A673 (cell line): ENCODE measurements at regions not wholly inside any gene's neighbourhood (a gene's known extent, or its start where the extent isn't known, plus 50 kb on each side); places are given as distances from the start of the nearest gene placed in this dataset.
A peak's percentile ranks its signal among the peaks of the same experiment; 100 is the strongest.

Source experiments
- BruUV-seq: library from RNA; stranded (reverse); fragments of 400-500 nt; replicated peaks from 2 replicates; lab custom pipeline; 2021; lab: Mats Ljungman, UMichigan
- CTCF ChIA-PET: fragments of 300-600 bp; sonication (Branson Sonifier 250); formaldehyde crosslinking; loops from one replicate; lab custom pipeline; 2022; ENCODE audit warnings: antibody characterized with exemption; lab: Charles Lee
- POLR2A ChIA-PET: fragments of 300-600 bp; sonication (Branson Sonifier 250); formaldehyde crosslinking; loops from one replicate; lab custom pipeline; 2022; ENCODE audit warnings: antibody characterized with exemption; ENCODE audit not compliant: low non-redundant PET; lab: Charles Lee
- DNase-seq: peaks from one replicate; pipeline ENCODE4 v3.0.0-alpha.2; 2015; ENCODE audit warnings: low spot score
- H3K27ac ChIP-seq: fragments of 200-600 bp; sonication (generic); 2 replicates; pipeline ENCODE4 v1.5.1; 2016; ENCODE audit warnings: mixed run types, low read depth, mild to moderate bottlenecking, mixed read lengths, antibody characterized with exemption, low read length; ENCODE audit not compliant: poor library complexity, severe bottlenecking
- H3K27me3 ChIP-seq: fragments of 200-600 bp; sonication (generic); replicated peaks from 2 replicates; pipeline ENCODE4 v1.6.1; 2017; ENCODE audit warnings: mixed run types, low read depth, mild to moderate bottlenecking, mixed read lengths, antibody characterized with exemption, low read length; ENCODE audit not compliant: insufficient read depth, poor library complexity
- H3K36me3 ChIP-seq: fragments of 200-600 bp; sonication (generic); 2 replicates; pipeline ENCODE4 v1.6.1; 2016; ENCODE audit warnings: mixed run types, mild to moderate bottlenecking, mixed read lengths, antibody characterized with exemption, low read length; ENCODE audit not compliant: insufficient read depth, poor library complexity, severe bottlenecking
- H3K4me1 ChIP-seq: fragments of 200-600 bp; sonication (generic); 2 replicates; pipeline ENCODE4 v1.6.1; 2017; ENCODE audit warnings: mixed run types, mild to moderate bottlenecking, mixed read lengths, antibody characterized with exemption, low read length; ENCODE audit not compliant: insufficient read depth, poor library complexity, severe bottlenecking
- H3K4me3 ChIP-seq: fragments of 200-600 bp; sonication (generic); 2 replicates; pipeline ENCODE4 v1.5.1; 2016; ENCODE audit warnings: low read depth, mixed run types, mild to moderate bottlenecking, mixed read lengths, low read length; ENCODE audit not compliant: poor library complexity, severe bottlenecking
- H3K9me3 ChIP-seq: fragments of 200-600 bp; sonication (generic); 2 replicates; pipeline ENCODE4 v1.6.1; 2016; ENCODE audit warnings: mixed run types, low read depth, mild to moderate bottlenecking, mixed read lengths, antibody characterized with exemption, low read length; ENCODE audit not compliant: poor library complexity, severe bottlenecking
- EZH2 ChIP-seq: fragments of 200-600 bp; sonication (generic); IDR thresholded peaks from 2 replicates; pipeline ENCODE4 v1.6.1; 2017; ENCODE audit warnings: borderline replicate concordance, low read depth, mild to moderate bottlenecking, mixed read lengths, antibody characterized with exemption, low read length; ENCODE audit not compliant: poor library complexity, severe bottlenecking
- intact Hi-C: fragments of 100-400 bp; cut with micrococcal nuclease; formaldehyde crosslinking; loops from one replicate; pipeline ENCODE4 v1.10.0; 2022; ENCODE audit not compliant: unreplicated experiment
- TF ChIP-seq, protein P1 (sequence below): fragments of 300-800, 200-600 bp; sonication (generic); conservative IDR thresholded peaks from 2 replicates; pipeline ENCODE4 v1.5.1; 2017; ENCODE audit warnings: low read depth, mild to moderate bottlenecking, antibody characterized with exemption, low read length, moderate library complexity, mixed read lengths

DNA sequence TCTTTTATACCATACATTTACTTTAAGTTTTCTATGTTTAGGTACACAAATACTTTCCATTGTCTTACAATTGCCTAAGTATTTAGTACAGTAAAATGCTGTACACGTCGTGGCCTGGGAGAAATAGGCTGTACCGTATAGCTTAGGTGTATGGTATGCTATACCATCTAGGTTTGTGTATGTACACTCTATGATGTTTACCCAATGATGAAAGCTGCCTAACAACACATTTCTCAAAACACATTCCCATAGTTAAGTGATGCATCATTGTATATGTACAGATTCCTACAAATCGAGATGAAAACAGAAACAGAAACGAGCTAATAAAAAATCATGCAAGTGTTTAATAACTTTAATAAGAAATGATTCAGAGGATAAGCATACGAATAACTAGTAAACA, 51.6 kb downstream of the SPANXA2 start:
- H3K27me3 ChIP-seq: no peaks in the 10 kb centered on the region
- no TSS peak for BruUV-seq
- DNase-seq: no peak
- H3K27ac ChIP-seq: no peak overlapping the region
- H3K9me3 ChIP-seq: no peaks in the 10 kb centered on the region
- H3K4me3 ChIP-seq: no peak overlapping the region
- H3K36me3 ChIP-seq: no peaks in the 10 kb centered on the region
- TF ChIP-seq EZH2: no peak
- TF ChIP-seq, protein P1, sequence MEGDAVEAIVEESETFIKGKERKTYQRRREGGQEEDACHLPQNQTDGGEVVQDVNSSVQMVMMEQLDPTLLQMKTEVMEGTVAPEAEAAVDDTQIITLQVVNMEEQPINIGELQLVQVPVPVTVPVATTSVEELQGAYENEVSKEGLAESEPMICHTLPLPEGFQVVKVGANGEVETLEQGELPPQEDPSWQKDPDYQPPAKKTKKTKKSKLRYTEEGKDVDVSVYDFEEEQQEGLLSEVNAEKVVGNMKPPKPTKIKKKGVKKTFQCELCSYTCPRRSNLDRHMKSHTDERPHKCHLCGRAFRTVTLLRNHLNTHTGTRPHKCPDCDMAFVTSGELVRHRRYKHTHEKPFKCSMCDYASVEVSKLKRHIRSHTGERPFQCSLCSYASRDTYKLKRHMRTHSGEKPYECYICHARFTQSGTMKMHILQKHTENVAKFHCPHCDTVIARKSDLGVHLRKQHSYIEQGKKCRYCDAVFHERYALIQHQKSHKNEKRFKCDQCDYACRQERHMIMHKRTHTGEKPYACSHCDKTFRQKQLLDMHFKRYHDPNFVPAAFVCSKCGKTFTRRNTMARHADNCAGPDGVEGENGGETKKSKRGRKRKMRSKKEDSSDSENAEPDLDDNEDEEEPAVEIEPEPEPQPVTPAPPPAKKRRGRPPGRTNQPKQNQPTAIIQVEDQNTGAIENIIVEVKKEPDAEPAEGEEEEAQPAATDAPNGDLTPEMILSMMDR: no peak
- intact Hi-C loops: no loop called here
- no peaks in the 10 kb centered on the region for H3K4me1 ChIP-seq
- ChIA-PET POLR2A (no interaction called here), CTCF (no interaction called here)

DNA sequence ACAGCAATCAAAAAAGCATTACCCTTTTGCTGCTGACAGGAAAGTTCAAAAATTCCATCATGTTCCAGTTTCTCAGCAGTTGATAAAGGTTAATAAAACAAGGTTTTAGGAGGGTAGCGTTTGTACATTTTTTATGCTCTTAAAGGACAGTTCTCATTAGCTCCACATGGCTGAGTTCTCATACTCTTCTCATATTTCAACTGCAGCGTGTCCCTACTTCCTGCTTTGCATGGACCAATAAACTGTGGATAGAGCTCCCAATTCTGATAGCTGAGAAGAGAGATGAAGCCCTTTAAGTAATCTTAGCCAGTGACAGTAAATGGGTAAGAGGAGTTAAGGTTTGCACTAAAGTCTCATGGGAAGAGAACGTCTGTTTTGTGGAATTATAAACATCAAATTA, 53.5 kb downstream of the SPANXA2 start:
- H3K27ac ChIP-seq: no peak overlapping the region
- H3K9me3 ChIP-seq: peaks cover 6% of the 10 kb centered on the region
- peak; percentile 2 for DNase-seq
- ChIA-PET POLR2A (no interaction called here), CTCF (no interaction called here)
- H3K27me3 ChIP-seq: no peaks in the 10 kb centered on the region
- TF ChIP-seq EZH2: no peak
- TF ChIP-seq, protein P1: no peak
- intact Hi-C loops: no loop called here
- H3K4me1 ChIP-seq: no peaks in the 10 kb centered on the region
- BruUV-seq: no TSS peak
- no peaks in the 10 kb centered on the region for H3K36me3 ChIP-seq
- H3K4me3 ChIP-seq: no peak overlapping the region
